Stimulated activated effector memory CD8-positive, alpha-beta T cell treated with anti-CD3 and anti-CD28 coated beads, Interleukin-12 subunit alpha, Interleukin-12 subunit beta, amount 100 ng/mL, for 72 hours (primary cell): ENCODE measurements at regions not wholly inside any gene's neighbourhood (a gene's known extent, or its start where the extent isn't known, plus 50 kb on each side); places are given as distances from the start of the nearest gene placed in this dataset.

Source experiments
- ATAC-seq: fragments of 150-1000 bp; cut with Tn5 transposase; 2 replicates; pipeline ENCODE4 v1.10.0; 2021
- DNase-seq, 2 donors: peaks; one replicate each; pipeline ENCODE4 v3.0.0; 2021 to 2022; ENCODE audit warnings: low spot score in 2 of 2
- H3K27ac Mint-ChIP-seq: one replicate; pipeline ENCODE4 v1.8.0; 2022; ENCODE audit warnings: mild to moderate bottlenecking, mixed read lengths
- H3K36me3 Mint-ChIP-seq: one replicate; pipeline ENCODE4 v1.8.0; 2022; ENCODE audit warnings: mild to moderate bottlenecking, mixed read lengths
- H3K4me1 Mint-ChIP-seq: one replicate; pipeline ENCODE4 v1.8.0; 2022; ENCODE audit warnings: mixed read lengths
- H3K4me3 Mint-ChIP-seq: one replicate; pipeline ENCODE4 v1.8.0; 2022; ENCODE audit warnings: mild to moderate bottlenecking, mixed read lengths
- H3K9me3 Mint-ChIP-seq: one replicate; pipeline ENCODE4 v1.8.0; 2022; ENCODE audit warnings: mixed read lengths

GRCh38 chr13:103983948-103984347 lies 917.7 kb upstream of the SLC10A2 start:
- Mint-ChIP-seq H3K4me1 (no peaks in the 10 kb centered on the region), H3K36me3 (no peaks in the 10 kb centered on the region), H3K27ac (no peak overlapping the region), H3K9me3 (peaks cover 3% of the 10 kb centered on the region), H3K4me3 (no peak overlapping the region)
- DNase-seq (no peak), ATAC-seq (no peak)

GRCh38 chr13:103976371-103976770 lies 910.2 kb upstream of the SLC10A2 start:
- Mint-ChIP-seq H3K27ac (no peak overlapping the region), H3K4me1 (no peaks in the 10 kb centered on the region), H3K4me3 (no peak overlapping the region), H3K9me3 (peaks cover 8% of the 10 kb centered on the region), H3K36me3 (no peaks in the 10 kb centered on the region)
- no peak for DNase-seq
- no peak for ATAC-seq

- H3K27ac Mint-ChIP-seq = no peak overlapping the region
- no peak overlapping the region for H3K4me3 Mint-ChIP-seq
- DNase-seq (no peak), ATAC-seq (no peak)
- no peaks in the 10 kb centered on the region for H3K4me1 Mint-ChIP-seq
- no peaks in the 10 kb centered on the region for H3K36me3 Mint-ChIP-seq
- peaks cover 8% of the 10 kb centered on the region for H3K9me3 Mint-ChIP-seq
Measured at GRCh38 chr13:103973740-103974139, 907.5 kb upstream of the SLC10A2 start.

GRCh38 chr13:103969520-103970050 lies 903.4 kb upstream of the SLC10A2 start:
- Mint-ChIP-seq H3K27ac (no peak overlapping the region), H3K4me1 (no peaks in the 10 kb centered on the region), H3K9me3 (peaks cover 13% of the 10 kb centered on the region), H3K36me3 (no peaks in the 10 kb centered on the region), H3K4me3 (no peak overlapping the region)
- ATAC-seq (no peak), DNase-seq (no peak)

- no peak overlapping the region for H3K4me3 Mint-ChIP-seq
- no peaks in the 10 kb centered on the region for H3K4me1 Mint-ChIP-seq
- H3K9me3 Mint-ChIP-seq = peaks cover 22% of the 10 kb centered on the region
- H3K27ac Mint-ChIP-seq = no peak overlapping the region
- DNase-seq (no peak), ATAC-seq (no peak)
- H3K36me3 Mint-ChIP-seq = no peaks in the 10 kb centered on the region
Measured at GRCh38 chr13:103965506-103966243, 899.5 kb upstream of the SLC10A2 start.

- no peak for ATAC-seq
- no peak overlapping the region for H3K4me3 Mint-ChIP-seq
Measured at GRCh38 chr13:103961784-103962183, 895.6 kb upstream of the SLC10A2 start.

GRCh38 chr13:103961129-103961528 lies 894.9 kb upstream of the SLC10A2 start:
- Mint-ChIP-seq H3K36me3 (no peaks in the 10 kb centered on the region), H3K4me1 (no peaks in the 10 kb centered on the region), H3K9me3 (peaks cover 24% of the 10 kb centered on the region), H3K27ac (no peak overlapping the region), H3K4me3 (no peak overlapping the region)
- no peak for ATAC-seq
- no peak for DNase-seq

More at GRCh38 chr13:103961784-103962183, 895.6 kb upstream of the SLC10A2 start:
- Mint-ChIP-seq H3K9me3 (peaks cover 25% of the 10 kb centered on the region), H3K27ac (no peak overlapping the region), H3K36me3 (no peaks in the 10 kb centered on the region), H3K4me1 (no peaks in the 10 kb centered on the region)
- no peak for DNase-seq

- Mint-ChIP-seq H3K9me3 (peaks cover 18% of the 10 kb centered on the region), H3K36me3 (no peaks in the 10 kb centered on the region), H3K4me3 (no peak overlapping the region), H3K4me1 (no peaks in the 10 kb centered on the region), H3K27ac (no peak overlapping the region)
- no peak for DNase-seq
- no peak for ATAC-seq
Measured at GRCh38 chr13:103960001-103960400, 893.8 kb upstream of the SLC10A2 start.

- Mint-ChIP-seq H3K36me3 (no peaks in the 10 kb centered on the region), H3K4me3 (no peak overlapping the region), H3K27ac (no peak overlapping the region), H3K9me3 (peaks cover 18% of the 10 kb centered on the region), H3K4me1 (no peaks in the 10 kb centered on the region)
- ATAC-seq (no peak), DNase-seq (no peak)
Measured at GRCh38 chr13:103958691-103959090, 892.5 kb upstream of the SLC10A2 start.

- Mint-ChIP-seq H3K9me3 (peaks cover 20% of the 10 kb centered on the region), H3K27ac (no peak overlapping the region), H3K36me3 (no peaks in the 10 kb centered on the region), H3K4me1 (no peaks in the 10 kb centered on the region), H3K4me3 (no peak overlapping the region)
- DNase-seq = no peak
- no peak for ATAC-seq
Measured at GRCh38 chr13:103957939-103958338, 891.7 kb upstream of the SLC10A2 start.

- ATAC-seq (no peak), DNase-seq (no peak)
- H3K9me3 Mint-ChIP-seq = peaks cover 18% of the 10 kb centered on the region
- H3K27ac Mint-ChIP-seq = no peak overlapping the region
- H3K4me3 Mint-ChIP-seq = no peak overlapping the region
- no peaks in the 10 kb centered on the region for H3K4me1 Mint-ChIP-seq
- H3K36me3 Mint-ChIP-seq = no peaks in the 10 kb centered on the region
Measured at GRCh38 chr13:103953859-103954258, 887.6 kb upstream of the SLC10A2 start.

GRCh38 chr13:103952183-103952582 lies 886.0 kb upstream of the SLC10A2 start:
- peaks cover 23% of the 10 kb centered on the region for H3K9me3 Mint-ChIP-seq
- no peak for DNase-seq
- H3K4me1 Mint-ChIP-seq = no peaks in the 10 kb centered on the region

GRCh38 chr13:103948426-103948825 lies 882.2 kb upstream of the SLC10A2 start:
- Mint-ChIP-seq H3K9me3 (peaks cover 21% of the 10 kb centered on the region), H3K27ac (no peak overlapping the region), H3K4me3 (no peak overlapping the region), H3K4me1 (no peaks in the 10 kb centered on the region), H3K36me3 (no peaks in the 10 kb centered on the region)
- DNase-seq (no peak), ATAC-seq (no peak)

More at GRCh38 chr13:103952183-103952582, 886.0 kb upstream of the SLC10A2 start:
- no peak overlapping the region for H3K27ac Mint-ChIP-seq
- H3K36me3 Mint-ChIP-seq = no peaks in the 10 kb centered on the region
- ATAC-seq = no peak
- no peak overlapping the region for H3K4me3 Mint-ChIP-seq

- H3K4me1 Mint-ChIP-seq = no peaks in the 10 kb centered on the region
- peaks cover 11% of the 10 kb centered on the region for H3K9me3 Mint-ChIP-seq
- no peak overlapping the region for H3K4me3 Mint-ChIP-seq
- no peak overlapping the region for H3K27ac Mint-ChIP-seq
- no peaks in the 10 kb centered on the region for H3K36me3 Mint-ChIP-seq
- DNase-seq = no peak
- ATAC-seq = no peak
Measured at GRCh38 chr13:103945836-103946235, 879.6 kb upstream of the SLC10A2 start.

GRCh38 chr13:103941506-103942140 lies 875.4 kb upstream of the SLC10A2 start:
- Mint-ChIP-seq H3K9me3 (peaks cover 8% of the 10 kb centered on the region), H3K27ac (no peak overlapping the region), H3K4me3 (no peak overlapping the region), H3K36me3 (no peaks in the 10 kb centered on the region), H3K4me1 (no peaks in the 10 kb centered on the region)
- DNase-seq (no peak), ATAC-seq (no peak)

GRCh38 chr13:103935117-103935516 lies 868.9 kb upstream of the SLC10A2 start:
- no peak overlapping the region for H3K4me3 Mint-ChIP-seq
- DNase-seq (no peak), ATAC-seq (no peak)
- no peaks in the 10 kb centered on the region for H3K4me1 Mint-ChIP-seq
- no peak overlapping the region for H3K27ac Mint-ChIP-seq
- no peaks in the 10 kb centered on the region for H3K36me3 Mint-ChIP-seq
- H3K9me3 Mint-ChIP-seq = peaks cover 11% of the 10 kb centered on the region
